ENCODE measurements at regions not wholly inside any gene's neighbourhood (a gene's known extent, or its start where the extent isn't known, plus 50 kb on each side); places are given as distances from the start of the nearest gene placed in this dataset.

DNA sequence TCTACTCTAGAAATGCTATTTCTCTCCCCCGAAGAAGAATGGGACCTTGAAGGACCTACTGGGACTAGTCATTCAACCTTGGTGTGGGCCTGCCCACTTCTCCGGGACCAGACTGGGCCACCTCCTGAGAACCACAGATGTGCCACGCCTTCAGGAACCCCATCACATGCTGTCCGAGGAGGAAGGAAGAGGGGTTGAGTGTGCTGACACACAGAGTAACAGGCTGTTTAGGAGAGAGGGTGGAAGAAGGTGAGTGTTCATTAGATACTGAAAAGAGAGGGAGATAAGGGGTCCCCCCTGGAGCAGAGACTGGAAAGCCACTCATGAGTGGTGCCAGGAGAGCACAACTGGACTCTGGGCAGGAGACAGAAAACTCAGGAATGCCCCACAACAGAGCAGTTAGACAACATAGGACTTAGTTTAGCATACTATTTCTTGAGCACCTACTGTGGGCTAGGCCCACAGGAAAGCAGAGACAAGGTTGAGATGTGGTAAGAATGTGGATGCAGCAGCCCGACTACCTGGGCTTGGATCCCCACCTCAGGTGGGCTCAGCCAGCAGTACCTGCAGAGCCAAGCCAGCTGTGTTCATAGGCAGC lies 286.4 kb upstream of the NCKAP5 start:
- no peak for TF ChIP-seq POLR2A (IDR thresholded peaks at IDR 0.05)
- TF ChIP-seq, protein P1, sequence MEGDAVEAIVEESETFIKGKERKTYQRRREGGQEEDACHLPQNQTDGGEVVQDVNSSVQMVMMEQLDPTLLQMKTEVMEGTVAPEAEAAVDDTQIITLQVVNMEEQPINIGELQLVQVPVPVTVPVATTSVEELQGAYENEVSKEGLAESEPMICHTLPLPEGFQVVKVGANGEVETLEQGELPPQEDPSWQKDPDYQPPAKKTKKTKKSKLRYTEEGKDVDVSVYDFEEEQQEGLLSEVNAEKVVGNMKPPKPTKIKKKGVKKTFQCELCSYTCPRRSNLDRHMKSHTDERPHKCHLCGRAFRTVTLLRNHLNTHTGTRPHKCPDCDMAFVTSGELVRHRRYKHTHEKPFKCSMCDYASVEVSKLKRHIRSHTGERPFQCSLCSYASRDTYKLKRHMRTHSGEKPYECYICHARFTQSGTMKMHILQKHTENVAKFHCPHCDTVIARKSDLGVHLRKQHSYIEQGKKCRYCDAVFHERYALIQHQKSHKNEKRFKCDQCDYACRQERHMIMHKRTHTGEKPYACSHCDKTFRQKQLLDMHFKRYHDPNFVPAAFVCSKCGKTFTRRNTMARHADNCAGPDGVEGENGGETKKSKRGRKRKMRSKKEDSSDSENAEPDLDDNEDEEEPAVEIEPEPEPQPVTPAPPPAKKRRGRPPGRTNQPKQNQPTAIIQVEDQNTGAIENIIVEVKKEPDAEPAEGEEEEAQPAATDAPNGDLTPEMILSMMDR (IDR thresholded peaks at IDR 0.05): no peak
